ENCODE measurements at regions not wholly inside any gene's neighbourhood (a gene's known extent, or its start where the extent isn't known, plus 50 kb on each side); places are given as distances from the start of the nearest gene placed in this dataset.

GRCh38 chr6:93183531-93183972 is 235.8 kb downstream of the EPHA7 start:
- no peak for TF ChIP-seq CTCF (IDR thresholded peaks at IDR 0.05)
- no peak for TF ChIP-seq POLR2A (IDR thresholded peaks at IDR 0.05)

Measured in thyroid gland (tissue), 4 donors.